SK-N-SH (cell line): ENCODE measurements at regions not wholly inside any gene's neighbourhood (a gene's known extent, or its start where the extent isn't known, plus 50 kb on each side); places are given as distances from the start of the nearest gene placed in this dataset.

Experiments used
- CHD2 ChIP-seq: fragments of 150-350 bp; IDR thresholded peaks from 2 replicates; pipeline ENCODE4 v1.6.1; 2018; ENCODE audit warnings: low read length; ENCODE audit not compliant: partially characterized antibody
- CTCF ChIP-seq: fragments of 200-600 bp; sonication (generic); IDR thresholded peaks from 2 replicates; pipeline ENCODE4 v1.6.1; 2017; ENCODE audit warnings: antibody characterized with exemption, mild to moderate bottlenecking, moderate library complexity
- EP300 ChIP-seq, 2 experiments: IDR thresholded peaks; 2 replicates each; pipeline versions ENCODE4 v1.4.0 to v1.6.1; 2012; ENCODE audit warnings: borderline replicate concordance in 1 of 2, low read depth in 1 of 2, low read length in 1 of 2
- EZH2phosphoT487 ChIP-seq: fragments of 200-600 bp; sonication (generic); IDR thresholded peaks from 2 replicates; pipeline ENCODE4 v1.6.1; 2017; ENCODE audit warnings: low read depth, mixed run types, mild to moderate bottlenecking, antibody characterized with exemption, moderate library complexity, borderline replicate concordance
- MEF2A ChIP-seq: IDR thresholded peaks from 2 replicates; pipeline ENCODE4 v1.4.0; 2012; ENCODE audit warnings: low read depth, borderline replicate concordance
- PBX3 ChIP-seq: IDR thresholded peaks from 2 replicates; pipeline ENCODE4; 2012
- REST ChIP-seq: IDR thresholded peaks from 2 replicates; pipeline ENCODE4 v1.6.1; 2012; ENCODE audit warnings: mild to moderate bottlenecking, low read depth, low read length, moderate library complexity
- SIN3A ChIP-seq: IDR thresholded peaks from 2 replicates; pipeline ENCODE4 v1.6.1; 2012; ENCODE audit warnings: low read depth, mild to moderate bottlenecking, low read length, moderate library complexity, borderline replicate concordance
- TCF12 ChIP-seq: IDR thresholded peaks from 2 replicates; pipeline ENCODE4 v1.4.0; 2012
- ZBTB33 ChIP-seq: IDR thresholded peaks from 2 replicates; pipeline ENCODE4 v1.4.0; 2012; ENCODE audit warnings: low read depth, borderline replicate concordance

GRCh38 chr11:106468531-106468930, 391.1 kb downstream of the AASDHPPT start:
- no peak for TF ChIP-seq EP300 (IDR thresholded peaks at IDR 0.05; ENCODE audit: borderline replicate concordance in 1 of 2, low read depth in 1 of 2, low read length in 1 of 2)
- no peak for TF ChIP-seq PBX3
- TF ChIP-seq REST = no peak
- no peak for TF ChIP-seq ZBTB33
- no peak for TF ChIP-seq EZH2phosphoT487
- TF ChIP-seq CTCF = no peak
- no peak for TF ChIP-seq SIN3A
- no peak for TF ChIP-seq CHD2
- TF ChIP-seq MEF2A = no peak
- no peak for TF ChIP-seq TCF12
